K562 (cell line): ENCODE measurements at regions not wholly inside any gene's neighbourhood (a gene's known extent, or its start where the extent isn't known, plus 50 kb on each side); places are given as distances from the start of the nearest gene placed in this dataset.
A peak's percentile ranks its signal among the peaks of the same experiment; 100 is the strongest.

Source experiments
- ATAC-seq: fragments of 200-7000 bp; cut with Tn5 transposase; 3 replicates; pipeline ENCODE4 v1.9.1; 2020; ENCODE audit warnings: moderate library complexity
- BruUV-seq: library from RNA; stranded (reverse); fragments of 400-500 nt; replicated peaks from 2 replicates; lab custom pipeline; 2021; lab: Mats Ljungman, UMichigan
- CTCF ChIA-PET: fragments of 300-600 bp; formaldehyde crosslinking; extraction: SDS; loops from one replicate; lab custom pipeline; 2021; ENCODE audit warnings: low intra/inter-chr PET ratio; lab: Yijun Ruan, JAX
- POLR2A ChIA-PET: fragments of 300-600, 350-650 bp; sonication (Branson Sonifier 250); formaldehyde crosslinking; extraction: SDS; loops from one replicate; lab custom pipeline; 2021; ENCODE audit warnings: antibody characterized with exemption, inconsistent platforms; lab: Yijun Ruan, JAX
- DNase-seq, 4 experiments: peaks; one replicate each; pipeline versions ENCODE4 v3.0.0 to v3.0.0-alpha.2; 2011 to 2018; ENCODE audit warnings: low spot score in 3 of 4, mixed read lengths in 3 of 4; ENCODE audit errors: extremely low read depth in 1 of 4
- FAIRE-seq: peaks from 2 replicates; lab custom pipeline; 2011; peaks lifted over from hg19 to GRCh38; lab: Jason Lieb, UNC
- H2AFZ ChIP-seq: 2 replicates; pipeline ENCODE4 v1.6.0; 2011; ENCODE audit warnings: low read depth, low read length, control low read depth, inconsistent platforms
- H3K27ac ChIP-seq: fragments of 200-600 bp; 3 replicates; pipeline ENCODE4 v1.8.0; 2011; ENCODE audit warnings: low read depth, mild to moderate bottlenecking, control low read depth, inconsistent platforms, low read length, moderate library complexity, mixed read lengths; ENCODE audit errors: extremely low read depth
- H3K27me3 ChIP-seq, 2 experiments: fragments of 300-600 bp in 1 of 2; 2 replicates in 1 of 2; 3 replicates in 1 of 2; pipeline versions ENCODE4 v1.6.0 to v1.8.0; 2011; ENCODE audit warnings: inconsistent platforms in 2 of 2, low read length in 2 of 2, mild to moderate bottlenecking in 1 of 2, mixed read lengths in 1 of 2, moderate library complexity in 1 of 2; ENCODE audit not compliant: control insufficient read depth in 2 of 2, insufficient read depth in 2 of 2
- H3K36me3 ChIP-seq: fragments of 300-600 bp; 3 replicates; pipeline ENCODE4 v1.8.0; 2011; ENCODE audit warnings: mild to moderate bottlenecking, low read length, inconsistent platforms; ENCODE audit not compliant: control insufficient read depth, insufficient read depth
- H3K4me1 ChIP-seq, 2 experiments: fragments of 200-600 bp in 1 of 2; replicated peaks in 1 of 2; 2 replicates in 1 of 2; 3 replicates in 1 of 2; pipeline versions ENCODE4 v1.5.1 to v1.8.0; 2011; ENCODE audit warnings: inconsistent platforms in 2 of 2, low read length in 2 of 2, mild to moderate bottlenecking in 1 of 2, mixed read lengths in 1 of 2, moderate library complexity in 1 of 2; ENCODE audit not compliant: control insufficient read depth in 2 of 2, insufficient read depth in 2 of 2
- H3K4me2 ChIP-seq: 2 replicates; pipeline ENCODE4 v1.6.1; 2011; ENCODE audit warnings: low read length, control low read depth, inconsistent platforms, mixed read lengths; ENCODE audit not compliant: insufficient read depth
- H3K4me3 ChIP-seq: fragments of 200-600 bp; sonication (generic), shearing (Covaris generic); 2 replicates; pipeline ENCODE4 v1.5.1; 2016; ENCODE audit warnings: control low read depth, inconsistent platforms
- H3K79me2 ChIP-seq: fragments of 200-600 bp; 3 replicates; pipeline ENCODE4 v1.8.0; 2011; ENCODE audit warnings: low read length, inconsistent platforms; ENCODE audit not compliant: control insufficient read depth, insufficient read depth
- H3K9ac ChIP-seq, 2 experiments: 2 replicates each; pipeline versions ENCODE4 v1.6.0 to v1.6.1; 2011; ENCODE audit warnings: low read depth in 2 of 2, low read length in 2 of 2, control low read depth in 1 of 2, inconsistent platforms in 1 of 2, mild to moderate bottlenecking in 1 of 2, mixed read lengths in 1 of 2; ENCODE audit not compliant: insufficient read depth in 1 of 2
- H3K9me1 ChIP-seq: one replicate; pipeline ENCODE4 v1.6.0; 2011; ENCODE audit warnings: inconsistent platforms, mild to moderate bottlenecking, low read length, moderate library complexity; ENCODE audit not compliant: control insufficient read depth, insufficient read depth
- H3K9me3 ChIP-seq: replicated peaks from 2 replicates; pipeline ENCODE4 v1.5.1; 2011; ENCODE audit warnings: low read depth, low read length, inconsistent platforms; ENCODE audit not compliant: control insufficient read depth, insufficient read depth
- H4K20me1 ChIP-seq: replicated peaks from 2 replicates; pipeline ENCODE4 v1.6.1; 2011; ENCODE audit warnings: low read length, inconsistent platforms, mixed read lengths; ENCODE audit not compliant: control insufficient read depth, insufficient read depth
- BHLHE40 ChIP-seq: IDR thresholded peaks from 2 replicates; pipeline ENCODE4 v1.6.1; 2011; ENCODE audit warnings: low read length, improper control_type of control experiment
- NFIC ChIP-seq: fragments of 450-650 bp; IDR thresholded peaks from 2 replicates; pipeline ENCODE4 v1.6.1; 2017; ENCODE audit warnings: mild to moderate bottlenecking, inconsistent platforms
- SAFB2 ChIP-seq: fragments of 200-400 bp; formaldehyde crosslinking; IDR thresholded peaks from 2 replicates; pipeline ENCODE4 v1.6.1; 2018; ENCODE audit warnings: borderline replicate concordance, low read length, low read depth, moderate library complexity; ENCODE audit not compliant: severe bottlenecking
- SFPQ ChIP-seq: fragments of 200-400 bp; formaldehyde crosslinking; IDR thresholded peaks from 2 replicates; pipeline ENCODE4 v1.6.1; 2017; ENCODE audit warnings: mild to moderate bottlenecking, low read depth, low read length, moderate library complexity
- SMARCE1 ChIP-seq: fragments of 450-650 bp; IDR thresholded peaks from 2 replicates; pipeline ENCODE4 v1.7.1; 2016; ENCODE audit warnings: mild to moderate bottlenecking
- ZNF175 ChIP-seq: fragments of 200-800 bp; sonication (Bioruptor generic); IDR thresholded peaks from 2 replicates; pipeline ENCODE4 v1.6.1; 2016; ENCODE audit warnings: low read depth, mild to moderate bottlenecking, missing genetic modification characterization, missing compliant biosample characterization
- ZNF384 ChIP-seq: IDR thresholded peaks from 2 replicates; pipeline ENCODE4 v1.6.1; 2012; ENCODE audit warnings: low read depth, low read length, improper control_type of control experiment
- WGBS: fragments of 100-300 bp; shearing (Covaris generic); methylation state at CpG from one replicate; pipeline ENCODE4 v1.1.6; 2016; ENCODE audit warnings: low coverage, mixed read lengths; ENCODE audit not compliant: insufficient coverage; ENCODE audit errors: missing lambda C conversion rate; 5-methylcytosine and 5-hydroxymethylcytosine counted together
- in situ Hi-C: fragments of 300-500 bp; cut with MboI; formaldehyde crosslinking; loops from 4 replicates; pipeline ENCODE4 v1.15.0; 2018; ENCODE audit warnings: inconsistent platforms, mixed read lengths
- intact Hi-C: fragments of 100-400 bp; cut with micrococcal nuclease; formaldehyde crosslinking; loops from 2 replicates; pipeline ENCODE4 v1.14.2; 2022
- TF ChIP-seq, protein P1 (sequence below): fragments of 450-650 bp; IDR thresholded peaks from 2 replicates; pipeline ENCODE4 v1.6.1; 2014; ENCODE audit warnings: low read depth, mild to moderate bottlenecking, moderate library complexity, borderline replicate concordance
- TF ChIP-seq, protein P2 (sequence below): fragments of 450-650 bp; IDR thresholded peaks from 2 replicates; pipeline ENCODE4 v1.6.1; 2017; ENCODE audit warnings: antibody characterized with exemption

DNA sequence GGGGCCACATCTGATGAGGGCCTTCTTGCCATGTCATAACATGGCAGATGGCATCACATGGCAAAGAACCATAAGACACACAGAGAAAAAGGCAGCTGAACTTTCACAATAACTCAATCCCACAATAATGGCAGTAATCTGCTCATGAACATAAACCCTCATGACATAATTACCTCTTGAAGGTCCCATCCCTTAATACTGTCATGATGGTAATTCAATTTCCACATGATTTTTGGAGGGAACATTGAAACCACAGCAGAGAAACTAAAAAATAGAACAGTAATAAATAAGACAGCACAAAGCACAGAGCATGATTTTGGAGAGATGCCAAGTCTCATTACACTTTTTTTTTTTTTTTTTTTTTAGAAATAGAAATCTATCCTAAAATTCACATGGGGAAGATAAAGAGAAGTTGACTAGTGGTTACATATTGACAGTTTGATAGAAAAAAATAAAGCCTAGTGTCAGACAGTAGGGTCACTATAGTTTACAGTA lies 61.8 kb upstream of the ATF7IP start:
- no peaks in the 10 kb centered on the region for H3K79me2 ChIP-seq
- peaks cover 2 to 4% of the 10 kb centered on the region in 2 experiments; a peak in 2 of 5 replicates for H3K4me1 ChIP-seq
- no peak for ATAC-seq
- no peaks in the 10 kb centered on the region for H3K9me1 ChIP-seq
- in situ Hi-C loops (no loop called here), intact Hi-C loops (no loop called here)
- CTCF ChIA-PET: interaction anchor here (0.6 kb wide), 1 partner anchor 255 kb away, joined by 7 read pairs; no protein-coding TSS in a partner anchor
- no peaks in the 10 kb centered on the region for H3K36me3 ChIP-seq
- POLR2A ChIA-PET: no interaction called here
- H3K4me3 ChIP-seq: no peak overlapping the region
- no peak overlapping the region for H3K9ac ChIP-seq
- TF ChIP-seq, protein P1, sequence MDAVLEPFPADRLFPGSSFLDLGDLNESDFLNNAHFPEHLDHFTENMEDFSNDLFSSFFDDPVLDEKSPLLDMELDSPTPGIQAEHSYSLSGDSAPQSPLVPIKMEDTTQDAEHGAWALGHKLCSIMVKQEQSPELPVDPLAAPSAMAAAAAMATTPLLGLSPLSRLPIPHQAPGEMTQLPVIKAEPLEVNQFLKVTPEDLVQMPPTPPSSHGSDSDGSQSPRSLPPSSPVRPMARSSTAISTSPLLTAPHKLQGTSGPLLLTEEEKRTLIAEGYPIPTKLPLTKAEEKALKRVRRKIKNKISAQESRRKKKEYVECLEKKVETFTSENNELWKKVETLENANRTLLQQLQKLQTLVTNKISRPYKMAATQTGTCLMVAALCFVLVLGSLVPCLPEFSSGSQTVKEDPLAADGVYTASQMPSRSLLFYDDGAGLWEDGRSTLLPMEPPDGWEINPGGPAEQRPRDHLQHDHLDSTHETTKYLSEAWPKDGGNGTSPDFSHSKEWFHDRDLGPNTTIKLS: no peak
- TF ChIP-seq ZNF384 (0 out of 2 replicates have a peak, but pooled peaks have one; percentile 32), SMARCE1 (no peak), NFIC (peak; percentile 75)
- H2AFZ ChIP-seq: no peak overlapping the region
- BruUV-seq: no TSS peak
- H3K9me3 ChIP-seq: no peaks in the 10 kb centered on the region; the same call in 1 of the 2 replicates
- DNase-seq: no peak
- no peak overlapping the region for H3K4me2 ChIP-seq
- no peaks in the 10 kb centered on the region for H4K20me1 ChIP-seq
- no peak overlapping the region for H3K27ac ChIP-seq
- no peaks in the 10 kb centered on the region for H3K27me3 ChIP-seq
- no peak for FAIRE-seq

DNA sequence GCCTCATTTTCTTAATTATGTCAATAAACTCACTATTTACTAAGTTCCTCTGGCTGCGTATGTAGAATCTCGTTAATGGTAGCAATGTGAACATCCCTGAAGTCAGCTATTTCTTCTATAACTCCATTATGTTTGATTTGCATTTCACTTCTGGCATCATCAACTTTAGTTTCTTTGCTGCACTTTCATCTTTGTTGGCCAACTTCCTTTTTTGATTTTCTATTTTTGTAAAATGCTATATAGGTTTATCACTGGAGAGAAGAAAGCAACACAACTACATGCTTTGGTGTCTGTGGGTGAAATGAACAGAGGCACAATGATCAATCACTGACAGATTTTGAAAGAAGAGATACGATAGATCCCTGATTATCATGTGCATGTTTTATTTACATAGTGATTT lies 58.5 kb upstream of the ATF7IP start:
- Histone ChIP-seq H3K27me3 (no peaks in the 10 kb centered on the region), H3K4me2 (no peak overlapping the region), H2AFZ (peak overlapping the region; percentile 58; the same call in 1 of the 2 replicates), H3K4me3 (no peak overlapping the region), H3K27ac (no peak overlapping the region), H3K9me3 (no peaks in the 10 kb centered on the region; the same call in 1 of the 2 replicates), H3K4me1 (peaks cover 2 to 4% of the 10 kb centered on the region in 2 experiments; a peak in 2 of 5 replicates), H3K79me2 (no peaks in the 10 kb centered on the region), H3K9ac (no peak overlapping the region), H4K20me1 (no peaks in the 10 kb centered on the region), H3K36me3 (no peaks in the 10 kb centered on the region), H3K9me1 (no peaks in the 10 kb centered on the region)
- ATAC-seq (no peak), DNase-seq (no peak), FAIRE-seq (no peak)
- intact Hi-C loops (no loop called here), in situ Hi-C loops (no loop called here)
- 78% methylated on average over 3 of the region's 3 CpGs for WGBS
- ChIA-PET POLR2A (no interaction called here), CTCF (no interaction called here)
- no TSS peak for BruUV-seq
- TF ChIP-seq, protein P2, sequence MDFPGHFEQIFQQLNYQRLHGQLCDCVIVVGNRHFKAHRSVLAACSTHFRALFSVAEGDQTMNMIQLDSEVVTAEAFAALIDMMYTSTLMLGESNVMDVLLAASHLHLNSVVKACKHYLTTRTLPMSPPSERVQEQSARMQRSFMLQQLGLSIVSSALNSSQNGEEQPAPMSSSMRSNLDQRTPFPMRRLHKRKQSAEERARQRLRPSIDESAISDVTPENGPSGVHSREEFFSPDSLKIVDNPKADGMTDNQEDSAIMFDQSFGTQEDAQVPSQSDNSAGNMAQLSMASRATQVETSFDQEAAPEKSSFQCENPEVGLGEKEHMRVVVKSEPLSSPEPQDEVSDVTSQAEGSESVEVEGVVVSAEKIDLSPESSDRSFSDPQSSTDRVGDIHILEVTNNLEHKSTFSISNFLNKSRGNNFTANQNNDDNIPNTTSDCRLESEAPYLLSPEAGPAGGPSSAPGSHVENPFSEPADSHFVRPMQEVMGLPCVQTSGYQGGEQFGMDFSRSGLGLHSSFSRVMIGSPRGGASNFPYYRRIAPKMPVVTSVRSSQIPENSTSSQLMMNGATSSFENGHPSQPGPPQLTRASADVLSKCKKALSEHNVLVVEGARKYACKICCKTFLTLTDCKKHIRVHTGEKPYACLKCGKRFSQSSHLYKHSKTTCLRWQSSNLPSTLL: no peak
- no peak for TF ChIP-seq SFPQ
- no peak for TF ChIP-seq BHLHE40
- TF ChIP-seq SAFB2: no peak
- no peak for TF ChIP-seq ZNF175 (CRISPR knock-in tag)
